Mucosa of gallbladder (tissue), 1 donor: ENCODE measurements at regions not wholly inside any gene's neighbourhood (a gene's known extent, or its start where the extent isn't known, plus 50 kb on each side); places are given as distances from the start of the nearest gene placed in this dataset.
"Not testable (repeated sequence)": the region's sequence is repeated elsewhere in the genome, so short reads cannot be mapped to it uniquely, and the experiment has no call there.

Experiments used
- DNase-seq: peaks from one replicate; pipeline ENCODE4 v3.0.0-alpha.2; 2020; ENCODE audit warnings: low spot score
- donor health status: DM: no; HTN: no; CAD: no.

DNA sequence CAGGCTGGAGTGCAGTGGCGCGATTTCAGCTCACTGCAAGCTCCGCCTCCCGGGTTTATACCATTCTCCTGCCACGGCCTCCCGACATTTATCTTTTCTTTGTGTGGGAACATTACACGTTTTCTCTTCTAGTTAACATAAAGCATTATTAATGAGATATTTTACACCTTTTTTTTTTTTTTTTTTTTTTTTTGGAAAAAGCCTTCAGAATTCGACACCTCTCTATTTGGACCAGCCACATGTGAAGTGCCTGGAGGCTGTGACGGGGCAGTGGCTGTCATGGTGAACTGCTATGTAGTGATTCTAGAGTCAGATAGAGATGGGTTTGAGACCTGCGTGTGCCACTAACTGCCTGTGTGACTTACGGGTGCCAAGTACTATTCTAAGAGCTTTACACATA lies 64.3 kb downstream of the SMIM38 start:
- DNase-seq: no peak

DNA sequence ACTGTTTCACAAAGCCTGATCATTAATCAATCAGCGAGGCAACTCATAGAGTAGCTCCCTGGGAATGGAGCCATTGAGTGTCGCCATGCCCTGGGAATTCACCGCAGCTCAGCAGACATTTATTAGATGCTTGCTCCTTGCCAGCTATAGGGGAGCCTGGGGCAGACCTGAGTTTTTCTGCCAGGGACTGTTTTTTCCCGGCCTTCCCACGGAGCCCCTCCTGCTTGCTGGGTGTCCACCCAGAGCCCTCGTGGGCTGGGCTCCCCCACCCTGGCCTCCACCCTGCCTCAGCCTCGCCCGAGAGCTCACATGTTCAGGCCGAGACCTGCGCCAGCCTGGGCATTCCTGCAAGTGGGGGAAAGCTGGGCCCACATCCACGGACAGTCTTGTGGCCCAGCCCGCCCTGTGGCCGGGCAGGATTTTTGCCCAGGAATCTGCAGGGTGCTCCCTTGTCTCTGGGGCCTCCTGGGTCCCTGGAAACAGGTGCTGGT lies 64.9 kb downstream of the SMIM38 start:
- DNase-seq: no peak

DNA sequence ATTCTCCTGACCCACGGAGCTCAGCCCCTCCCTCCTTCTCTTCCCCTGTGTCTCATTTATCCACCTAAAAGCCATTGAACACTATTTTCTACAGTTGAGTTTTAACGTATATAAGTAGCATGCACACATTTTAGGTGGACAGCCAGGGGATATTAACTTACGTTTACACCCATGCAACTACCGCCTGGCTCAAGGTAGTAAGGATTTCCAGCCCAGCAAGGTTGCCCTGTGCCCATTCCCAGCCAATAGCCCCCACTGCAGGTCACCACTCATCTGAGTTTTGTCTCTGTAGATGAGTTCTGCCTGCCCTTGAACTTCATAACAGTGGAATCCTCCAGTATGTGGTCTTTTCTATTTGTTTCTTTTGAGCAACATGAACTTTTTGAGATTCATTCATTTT lies 65.4 kb downstream of the SMIM38 start:
- no peak for DNase-seq

DNA sequence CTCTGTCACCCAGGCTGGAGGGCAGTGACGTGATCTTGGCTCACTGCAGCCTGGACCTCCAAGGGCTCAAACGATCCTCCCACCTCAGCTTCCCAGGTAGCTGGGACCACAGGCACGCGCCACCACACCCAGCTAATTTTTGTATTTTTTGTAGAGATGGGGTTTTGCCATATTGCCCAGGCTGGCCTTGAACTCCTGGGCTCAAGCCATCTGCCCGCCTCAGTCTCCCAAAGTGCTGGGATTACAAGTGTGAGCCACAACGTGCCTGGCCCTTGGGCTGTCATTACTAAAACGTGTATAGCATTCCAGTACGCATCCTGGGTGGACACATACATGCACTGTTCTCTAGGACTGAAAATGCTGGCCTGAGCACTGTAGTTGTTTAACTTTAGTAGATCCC lies 65.9 kb downstream of the SMIM38 start:
- DNase-seq: not testable (repeated sequence)

DNA sequence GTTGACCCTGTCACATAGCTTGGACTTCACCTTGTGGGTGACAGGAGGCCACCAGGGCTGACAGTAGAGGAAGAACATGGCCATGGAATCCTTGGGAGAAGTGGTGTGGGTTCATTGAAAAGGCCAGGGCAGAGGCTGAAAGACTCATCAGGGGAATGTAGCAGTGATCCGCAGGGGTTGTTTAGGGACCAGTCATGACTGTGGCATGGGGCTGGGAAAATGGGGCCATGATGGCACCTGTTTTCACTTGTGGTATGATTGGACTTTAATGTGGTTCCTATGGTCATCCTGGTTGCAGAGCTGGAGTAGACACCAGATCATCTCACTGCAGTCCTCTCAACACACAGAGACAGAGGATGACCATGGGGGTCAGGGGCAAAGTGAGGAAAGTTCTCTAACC lies 66.7 kb upstream of the MYEOV start:
- DNase-seq: no peak

DNA sequence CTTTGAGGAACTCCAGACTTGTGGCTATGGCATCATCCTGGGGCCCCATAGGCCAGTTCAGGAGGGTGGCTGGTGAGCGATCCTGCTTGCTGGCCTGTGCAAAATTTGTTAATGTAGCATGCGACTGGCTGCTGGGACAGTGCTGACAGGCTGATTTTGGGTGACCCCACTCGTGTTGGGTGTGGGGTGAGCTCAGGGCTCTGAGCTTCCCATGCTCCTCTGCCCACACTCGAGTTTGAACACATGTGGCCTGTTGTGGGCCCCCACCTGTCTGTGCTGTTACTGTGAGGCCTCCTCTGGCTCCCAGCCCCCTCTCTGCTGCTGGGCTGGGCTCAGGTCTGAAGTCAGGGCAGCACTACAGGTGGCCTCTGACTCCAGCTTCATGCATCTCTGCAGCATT lies 64.4 kb upstream of the MYEOV start:
- no peak for DNase-seq

DNA sequence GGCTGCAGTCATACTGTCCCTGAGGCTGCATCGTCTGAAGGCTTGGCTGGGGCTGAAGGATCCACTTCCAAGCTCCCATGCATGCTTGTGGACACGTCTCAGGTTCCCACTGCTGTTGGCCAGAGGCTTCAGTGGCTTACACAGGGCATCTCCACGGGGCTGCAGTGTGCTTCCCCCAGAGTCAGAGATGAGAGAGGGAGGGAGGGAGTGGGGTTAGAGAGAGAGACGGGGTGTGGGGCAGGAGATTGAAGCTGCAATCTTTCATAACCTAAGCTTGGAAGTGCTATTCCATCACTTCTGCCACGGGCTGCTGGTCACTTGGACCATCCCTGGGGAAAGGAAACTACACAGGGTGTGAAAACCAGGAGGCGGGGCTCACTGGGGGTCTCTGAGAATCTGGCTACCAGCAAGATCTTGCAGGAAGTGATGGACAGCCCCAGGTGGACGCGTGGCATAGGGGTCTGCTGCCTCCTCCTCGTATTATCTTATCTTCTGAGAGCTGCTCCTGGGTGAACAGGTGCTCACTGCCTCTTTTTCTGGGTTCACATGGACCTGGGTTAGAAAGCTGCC lies 63.0 kb upstream of the MYEOV start:
- DNase-seq: no peak

DNA sequence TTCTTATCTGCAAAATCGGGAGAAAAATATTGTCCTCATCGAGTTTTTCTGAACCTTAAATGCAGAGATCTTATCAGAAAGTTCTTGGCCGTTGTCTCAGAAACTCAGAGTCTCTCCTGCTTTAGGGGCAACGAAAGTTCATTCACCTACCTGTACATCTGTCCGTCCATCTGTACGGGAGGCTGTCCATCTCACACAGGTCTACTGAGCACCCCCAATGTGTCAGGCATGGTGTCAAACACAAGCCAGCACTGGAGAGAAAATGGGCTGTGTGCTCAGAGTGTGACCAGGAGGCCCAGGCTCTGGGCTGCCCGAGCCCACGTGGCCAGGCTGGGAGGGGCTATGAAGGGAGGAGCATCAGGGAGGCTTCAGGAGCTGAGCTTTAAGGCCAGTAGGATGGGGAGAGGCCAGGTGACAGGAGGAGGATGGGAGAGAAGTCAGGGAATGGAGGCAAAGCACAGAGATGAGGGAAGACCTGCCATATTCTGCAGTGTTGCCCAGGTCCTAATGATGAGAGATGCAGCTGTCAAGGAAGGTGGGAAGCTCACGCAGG lies 62.4 kb upstream of the MYEOV start:
- DNase-seq: no peak

DNA sequence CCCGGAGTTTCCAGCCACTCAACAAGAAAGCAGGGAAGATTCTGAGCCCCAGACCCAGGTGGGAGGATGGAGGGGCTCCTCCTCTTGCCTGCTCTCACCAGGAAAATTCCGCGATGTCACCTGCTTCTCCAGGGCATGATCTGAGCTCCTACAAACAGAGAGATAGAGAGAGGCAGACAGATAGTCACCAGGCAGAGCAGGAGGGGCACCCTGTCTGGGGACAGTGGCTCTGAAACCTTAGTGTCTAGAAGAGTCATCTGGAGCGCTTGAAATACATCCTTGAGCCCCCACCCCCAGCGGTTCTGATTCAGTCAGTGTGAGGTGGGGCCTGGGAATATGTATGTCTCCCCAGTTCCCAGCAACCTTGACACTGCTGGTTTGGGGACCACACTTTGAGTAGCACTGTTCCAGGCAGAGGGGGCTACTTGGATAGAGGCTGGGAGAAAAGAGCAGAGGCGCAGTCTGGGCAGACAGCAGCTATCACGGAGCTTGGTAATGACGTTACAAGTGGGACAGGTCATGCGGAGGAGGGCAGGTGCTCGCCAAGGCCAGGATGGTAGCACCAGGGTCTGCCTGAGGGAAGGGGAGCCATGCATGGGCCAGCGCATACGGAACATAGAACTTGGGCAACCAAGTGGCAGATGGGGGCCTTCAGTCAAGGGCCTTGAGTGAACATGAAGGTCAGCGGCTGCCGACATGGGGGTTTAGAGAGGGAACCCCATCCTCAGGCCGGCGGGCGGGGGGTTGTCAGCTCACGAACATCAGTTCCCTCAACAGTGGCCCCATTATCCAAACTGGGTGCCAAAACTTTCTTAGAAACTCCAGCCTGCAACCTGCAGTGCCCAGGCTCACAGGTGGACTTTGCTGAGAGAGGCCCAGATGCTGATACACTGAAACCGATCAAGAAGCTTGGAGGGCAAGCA lies 60.9 kb upstream of the MYEOV start:
- DNase-seq: no peak

DNA sequence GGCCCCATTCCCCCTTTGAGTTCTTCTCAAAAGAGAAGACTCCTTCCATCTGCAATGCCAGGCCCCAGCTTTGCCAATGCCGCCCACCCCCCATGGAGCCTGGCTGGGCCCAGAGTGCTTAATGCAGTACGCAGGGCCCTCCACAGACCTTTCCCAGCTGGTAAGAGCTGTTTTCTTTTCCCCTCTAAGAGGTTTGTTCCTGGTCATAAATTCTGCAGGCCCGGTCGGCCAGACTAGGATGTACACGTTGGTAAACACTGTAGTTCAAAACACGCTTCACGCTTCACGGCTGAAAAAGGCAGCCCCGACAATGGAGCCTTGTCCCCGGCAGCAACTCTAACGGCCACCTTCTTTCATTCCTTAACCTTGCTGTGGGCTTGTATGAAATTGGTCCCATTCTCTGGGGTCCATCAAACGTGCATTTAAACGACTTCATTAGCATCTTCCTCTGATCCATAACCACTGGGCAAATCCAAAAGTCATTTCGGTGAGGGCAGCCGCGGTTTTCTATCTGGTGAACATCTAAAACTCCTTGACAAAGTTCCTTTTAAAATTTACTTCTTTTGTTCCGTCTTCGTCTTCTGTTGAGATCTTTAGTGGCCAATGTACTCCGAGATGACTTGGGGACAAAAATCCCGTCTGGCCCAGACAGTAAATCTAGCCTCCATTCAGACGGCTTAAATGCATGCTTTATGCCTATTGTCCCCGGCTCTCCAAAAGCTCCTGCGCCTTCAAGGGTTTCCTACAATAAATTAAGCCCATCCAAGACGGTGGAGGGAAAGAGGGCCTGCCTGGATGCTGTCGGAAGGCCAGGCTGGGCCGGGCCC lies 60.0 kb upstream of the MYEOV start:
- DNase-seq: no peak

DNA sequence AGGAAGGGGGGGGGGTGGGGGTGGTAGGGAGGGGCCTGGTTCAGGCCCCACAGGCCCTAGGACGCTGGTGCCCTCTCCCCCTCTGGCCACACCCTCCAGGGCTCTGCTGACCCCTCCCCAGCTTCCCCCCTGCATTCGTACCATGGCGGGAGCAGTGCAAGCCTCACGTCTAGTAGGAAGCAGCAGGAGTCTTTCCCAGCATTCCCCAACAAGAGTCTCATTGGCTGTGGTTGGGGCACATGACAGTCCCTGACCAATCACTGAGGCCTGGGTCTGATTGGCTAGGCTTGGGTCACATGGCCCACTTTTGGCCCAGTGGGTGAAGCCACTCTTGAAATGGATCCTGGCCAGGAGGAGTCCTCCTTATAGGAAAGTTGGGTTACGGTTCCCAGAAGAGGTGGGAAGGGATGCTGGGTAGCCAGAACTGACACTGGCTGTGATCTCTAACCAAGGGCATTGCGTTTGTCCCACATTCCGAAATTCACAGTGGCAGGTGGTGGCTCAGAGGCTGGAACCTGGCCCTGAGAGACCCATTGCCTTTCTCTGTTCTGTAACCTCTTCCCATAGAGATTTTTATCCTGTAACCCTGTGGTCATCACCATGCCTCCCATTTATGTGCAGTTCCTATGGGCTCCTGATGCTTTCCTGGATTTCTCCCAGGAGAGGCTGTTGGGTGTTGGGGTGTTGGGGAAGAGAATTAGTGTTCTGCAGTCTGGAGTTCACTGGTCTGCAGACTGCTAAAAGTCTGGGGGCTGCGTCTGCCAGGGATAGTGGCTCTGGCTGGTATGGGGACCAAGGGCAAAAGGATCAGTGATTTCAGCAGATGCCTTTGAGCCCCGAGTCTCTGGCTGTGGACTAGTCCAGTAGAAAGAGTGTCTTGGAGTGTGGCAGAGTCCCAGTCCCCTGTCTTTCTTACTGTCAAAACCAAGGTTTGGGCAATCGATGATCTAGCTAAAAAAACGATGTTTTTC lies 58.9 kb upstream of the MYEOV start:
- DNase-seq: no peak

DNA sequence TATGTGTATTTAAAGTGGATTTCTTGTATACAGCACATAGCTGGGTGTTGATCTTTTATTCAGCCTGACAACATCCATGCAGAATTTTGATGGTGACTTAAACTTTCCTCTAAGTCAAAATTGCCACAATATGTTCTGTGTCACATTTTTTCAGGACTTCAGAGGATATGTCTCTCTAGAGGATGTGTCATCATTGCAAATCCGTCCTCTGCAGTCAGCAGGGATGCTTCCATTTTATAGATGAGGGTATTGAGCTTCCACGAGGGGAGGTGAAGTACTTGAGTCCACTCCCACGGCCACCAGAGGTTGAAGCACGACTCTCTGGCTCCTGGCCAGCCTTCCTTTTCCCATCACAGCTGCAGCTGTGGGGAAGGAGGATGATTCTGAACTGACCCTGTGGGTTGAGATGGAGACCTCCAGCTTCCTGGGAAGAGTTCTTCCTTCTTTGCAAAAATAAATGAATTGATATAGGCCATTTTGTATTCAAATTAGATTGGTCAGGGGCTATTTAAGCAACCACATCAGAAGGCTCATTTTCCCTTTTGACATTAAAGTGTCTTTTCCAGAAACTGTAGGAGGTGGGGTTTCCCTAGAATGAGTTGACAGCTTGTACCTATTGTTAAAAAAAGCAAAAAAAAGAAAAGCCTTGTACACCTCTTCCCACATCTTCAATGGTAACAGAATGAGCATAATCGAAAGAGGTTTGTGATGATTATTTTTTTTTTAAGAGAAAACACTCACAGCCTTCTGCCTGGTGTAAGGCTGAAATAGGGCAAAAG lies 55.2 kb upstream of the MYEOV start:
- no peak for DNase-seq

DNA sequence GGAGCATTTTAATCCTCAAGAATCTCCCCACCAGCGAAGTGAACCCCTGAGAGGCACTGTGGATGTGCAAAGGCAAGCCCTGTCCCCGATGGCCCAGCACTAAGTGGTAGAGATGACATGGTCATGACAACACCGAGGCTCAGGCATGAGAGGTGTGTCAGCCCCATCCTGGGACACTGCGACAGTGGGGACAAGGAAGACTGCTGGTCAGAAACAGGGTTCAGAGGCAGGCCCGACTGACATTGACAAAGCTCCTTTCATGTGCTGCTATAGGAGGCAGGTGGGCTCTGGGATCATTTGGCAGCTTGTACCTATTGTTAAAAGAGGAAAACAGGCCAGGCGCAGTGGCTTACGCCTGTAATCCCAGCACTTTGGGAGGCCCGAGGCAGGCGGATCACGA lies 54.3 kb upstream of the MYEOV start:
- DNase-seq: no peak

DNA sequence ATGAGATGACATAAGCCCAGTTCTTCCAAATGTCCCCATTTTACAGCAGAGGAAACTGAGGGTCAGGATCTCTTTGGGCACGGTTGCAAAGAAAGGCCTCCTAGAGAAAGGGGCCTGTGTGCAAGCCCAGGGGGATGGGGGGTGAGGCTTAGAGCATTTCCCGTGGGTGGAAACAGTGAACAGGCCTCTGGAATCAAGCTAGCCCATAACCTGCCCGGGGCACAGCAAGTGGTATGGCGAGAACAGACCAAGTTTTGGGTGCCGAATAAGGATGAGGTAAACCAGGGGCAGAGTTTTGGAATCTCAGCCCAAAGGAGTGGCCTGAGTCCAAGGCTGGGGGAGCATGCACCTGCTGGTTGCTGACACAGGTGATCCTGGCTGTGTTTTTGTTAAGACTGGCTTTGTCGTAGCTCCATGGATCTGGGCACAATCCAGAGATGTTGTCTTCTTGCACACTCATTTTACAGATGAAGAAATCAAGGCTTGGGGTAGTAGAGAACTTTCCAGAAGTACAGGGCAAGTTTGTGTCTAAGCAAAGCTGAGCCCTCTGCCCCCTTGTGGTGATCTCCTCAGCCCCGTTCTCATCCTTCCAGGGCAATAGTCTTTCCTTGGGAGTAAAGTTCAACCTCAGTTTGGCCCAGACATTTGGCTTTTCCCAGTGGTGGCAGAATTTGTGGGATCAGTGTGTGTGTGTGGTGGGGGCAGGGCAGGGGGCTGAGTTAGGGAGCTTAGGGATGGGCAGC lies 53.5 kb upstream of the MYEOV start:
- no peak for DNase-seq

DNA sequence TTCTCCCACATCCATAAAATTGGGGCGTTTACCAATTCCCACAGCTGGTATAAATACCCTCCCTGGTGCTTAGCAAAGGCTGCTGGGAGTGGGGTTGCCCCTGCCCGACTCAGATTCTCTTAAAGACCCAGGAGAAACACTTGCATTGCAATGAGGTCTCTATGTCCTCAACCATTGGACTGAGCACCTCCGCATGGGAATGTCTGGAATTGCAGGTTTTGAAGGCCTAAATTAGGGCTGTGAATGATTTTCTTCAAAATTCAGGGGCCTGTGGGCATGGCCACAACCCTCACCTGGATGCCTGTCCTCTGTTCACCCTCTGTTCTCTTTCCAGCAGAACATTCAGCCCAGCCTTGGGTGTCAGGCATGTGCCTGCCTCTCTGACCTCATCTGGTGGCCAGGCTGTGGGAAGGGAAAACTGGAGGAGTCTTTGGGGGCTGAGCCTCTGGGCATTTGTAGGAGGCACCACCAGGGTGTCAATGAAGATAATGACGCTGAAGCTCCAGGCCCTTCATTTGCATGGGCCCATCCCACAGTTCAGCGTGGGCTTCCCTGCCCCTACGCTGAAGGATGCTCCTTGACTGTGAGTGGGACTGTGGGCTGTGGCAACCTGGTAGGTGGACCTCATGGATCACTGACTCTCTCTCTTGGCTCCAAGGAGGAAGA lies 52.7 kb upstream of the MYEOV start:
- no peak for DNase-seq

DNA sequence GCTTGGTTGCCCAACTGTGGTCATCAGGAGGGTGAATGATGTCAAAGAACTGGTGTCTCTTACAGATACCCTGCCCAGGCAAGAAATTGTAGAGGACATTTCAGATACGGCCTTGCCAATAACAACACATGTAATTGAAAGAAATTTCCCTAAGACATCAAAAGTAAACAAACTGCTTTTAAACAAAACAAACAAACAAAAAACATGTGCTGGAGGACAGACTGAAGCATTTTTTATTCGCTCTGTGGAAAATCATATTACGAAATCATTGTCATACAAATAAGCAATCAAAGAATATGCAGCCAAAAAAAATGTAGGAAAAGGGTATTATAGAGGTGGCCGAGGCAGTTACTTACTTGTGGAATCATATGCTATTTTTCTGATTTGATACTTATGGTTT lies 52.1 kb upstream of the MYEOV start:
- DNase-seq: no peak

DNA sequence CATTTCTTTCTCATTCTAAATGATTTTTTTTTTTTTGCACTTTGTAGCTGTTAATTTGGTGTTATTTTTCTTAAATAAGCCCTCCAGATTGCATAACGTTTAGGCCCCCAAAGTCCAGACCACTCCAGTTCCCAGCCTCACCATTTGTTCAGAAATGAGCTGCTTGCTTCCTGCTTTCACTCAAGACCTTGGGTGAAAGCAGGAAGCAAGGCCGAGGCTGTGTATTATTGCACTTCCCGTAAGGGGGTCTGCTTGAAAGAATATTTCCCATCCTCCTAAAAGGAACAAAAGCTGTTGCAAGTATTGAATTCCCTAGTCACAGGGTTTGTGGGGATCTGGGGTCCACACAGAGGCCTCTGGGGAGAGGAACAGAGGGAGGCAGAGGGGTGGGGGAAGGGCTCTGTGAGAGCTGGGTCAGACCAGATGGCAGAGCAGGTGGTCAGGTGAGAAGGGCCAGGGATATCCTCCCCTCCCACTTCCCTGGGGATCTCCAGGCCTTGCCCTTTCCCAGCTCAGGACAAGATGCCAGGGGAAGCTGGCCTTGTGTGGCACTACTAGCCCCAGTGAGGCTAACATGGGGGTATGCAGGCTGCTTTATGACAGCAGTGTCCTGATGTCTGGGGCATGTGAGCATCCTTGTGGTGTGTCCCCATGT lies 51.6 kb upstream of the MYEOV start:
- DNase-seq: no peak

DNA sequence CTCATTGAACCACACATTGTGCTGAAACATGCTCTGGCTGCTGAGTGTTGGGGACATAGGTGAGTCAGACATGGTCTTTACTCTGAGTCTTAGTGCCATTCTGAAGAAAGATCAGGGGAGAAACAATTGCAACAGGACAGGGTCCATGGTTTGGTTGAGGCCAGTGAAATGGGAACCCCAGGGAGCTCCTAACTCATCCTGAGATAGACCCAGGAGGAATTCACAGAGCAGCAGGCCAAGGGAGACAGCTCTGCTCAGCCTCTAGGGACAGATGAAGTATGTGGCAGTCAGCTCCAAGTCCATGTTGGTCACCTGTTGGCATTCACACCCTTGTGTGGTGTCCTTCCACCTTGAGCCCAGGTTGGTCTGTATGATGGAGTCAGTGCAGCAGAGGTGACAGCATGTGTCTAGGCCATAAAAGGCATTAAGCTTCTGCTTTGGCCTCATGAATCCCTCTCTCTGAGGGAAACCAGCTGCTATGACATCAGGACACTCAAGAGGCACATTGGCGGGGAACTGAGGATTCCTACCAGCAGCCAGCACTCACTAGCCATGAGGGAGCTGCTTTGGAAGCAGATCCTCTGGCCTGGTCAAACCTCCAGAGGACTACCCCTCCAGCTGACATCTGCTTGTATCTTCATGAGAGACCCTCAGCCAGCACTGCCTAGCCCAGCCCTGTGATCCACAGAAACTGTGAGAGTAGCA lies 50.3 kb upstream of the MYEOV start:
- no peak for DNase-seq
